Chondrocyte (in vitro differentiated cells): ENCODE measurements at regions not wholly inside any gene's neighbourhood (a gene's known extent, or its start where the extent isn't known, plus 50 kb on each side); places are given as distances from the start of the nearest gene placed in this dataset.

ENCODE experiments used
- DNase-seq: peaks from one replicate; pipeline ENCODE4 v3.0.0; 2021; ENCODE audit warnings: mixed read lengths, low spot score
- H3K27ac Mint-ChIP-seq: one replicate; pipeline ENCODE4 v1.8.0; 2021; ENCODE audit warnings: mild to moderate bottlenecking, moderate library complexity, mixed read lengths; ENCODE audit not compliant: unreplicated experiment
- H3K27me3 Mint-ChIP-seq: 2 replicates; pipeline ENCODE4 v1.8.0; 2021; ENCODE audit warnings: low read depth, mixed read lengths
- H3K36me3 Mint-ChIP-seq: 2 replicates; pipeline ENCODE4 v1.8.0; 2021; ENCODE audit warnings: low read depth, mixed read lengths
- H3K4me1 Mint-ChIP-seq: 2 replicates; pipeline ENCODE4 v1.8.0; 2021; ENCODE audit warnings: low read depth, mild to moderate bottlenecking, mixed read lengths
- H3K4me3 Mint-ChIP-seq: one replicate; pipeline ENCODE4 v1.8.0; 2021; ENCODE audit warnings: mild to moderate bottlenecking, moderate library complexity, mixed read lengths; ENCODE audit not compliant: unreplicated experiment
- H3K9me3 Mint-ChIP-seq: 2 replicates; pipeline ENCODE4 v1.8.0; 2021; ENCODE audit warnings: low read depth, mixed read lengths
- CTCF ChIP-seq: fragments of 200-600 bp; sonication (generic); IDR thresholded peaks from 2 replicates; pipeline ENCODE4 v1.5.0; 2021; ENCODE audit warnings: antibody characterized with exemption, mild to moderate bottlenecking, moderate library complexity

GRCh38 chr11:116422956-116423600 lies 349.7 kb downstream of the BUD13 start:
- Mint-ChIP-seq H3K36me3 (no peaks in the 10 kb centered on the region), H3K27ac (no peak overlapping the region), H3K4me3 (no peak overlapping the region), H3K9me3 (no peaks in the 10 kb centered on the region), H3K27me3 (peaks cover 9% of the 10 kb centered on the region), H3K4me1 (no peaks in the 10 kb centered on the region)
- no peak for TF ChIP-seq CTCF
- no peak for DNase-seq

GRCh38 chr11:116422556-116422955 lies 350.2 kb downstream of the BUD13 start:
- peaks cover 6% of the 10 kb centered on the region for H3K27me3 Mint-ChIP-seq
- H3K4me1 Mint-ChIP-seq = no peaks in the 10 kb centered on the region
- no peak for TF ChIP-seq CTCF
- no peak for DNase-seq
- H3K27ac Mint-ChIP-seq = no peak overlapping the region
- H3K36me3 Mint-ChIP-seq = no peaks in the 10 kb centered on the region
- H3K9me3 Mint-ChIP-seq = no peaks in the 10 kb centered on the region
- no peak overlapping the region for H3K4me3 Mint-ChIP-seq

GRCh38 chr11:116421529-116422185 lies 351.1 kb downstream of the BUD13 start:
- TF ChIP-seq CTCF = no peak
- Mint-ChIP-seq H3K36me3 (no peaks in the 10 kb centered on the region), H3K4me1 (no peaks in the 10 kb centered on the region), H3K4me3 (no peak overlapping the region), H3K27ac (no peak overlapping the region), H3K27me3 (peaks cover 7% of the 10 kb centered on the region), H3K9me3 (no peaks in the 10 kb centered on the region)
- no peak for DNase-seq

GRCh38 chr11:116420770-116421528 lies 351.8 kb downstream of the BUD13 start:
- no peak for TF ChIP-seq CTCF
- no peak overlapping the region for H3K27ac Mint-ChIP-seq
- no peaks in the 10 kb centered on the region for H3K36me3 Mint-ChIP-seq
- no peak for DNase-seq
- H3K27me3 Mint-ChIP-seq = peaks cover 7% of the 10 kb centered on the region
- no peaks in the 10 kb centered on the region for H3K4me1 Mint-ChIP-seq
- no peaks in the 10 kb centered on the region for H3K9me3 Mint-ChIP-seq
- H3K4me3 Mint-ChIP-seq = no peak overlapping the region

GRCh38 chr11:116420030-116420429 lies 352.8 kb downstream of the BUD13 start:
- Mint-ChIP-seq H3K27me3 (peaks cover 7% of the 10 kb centered on the region), H3K36me3 (no peaks in the 10 kb centered on the region), H3K9me3 (no peaks in the 10 kb centered on the region), H3K4me1 (no peaks in the 10 kb centered on the region), H3K27ac (no peak overlapping the region), H3K4me3 (no peak overlapping the region)
- no peak for DNase-seq
- TF ChIP-seq CTCF = no peak
